HCT116 (cell line): ENCODE measurements at regions not wholly inside any gene's neighbourhood (a gene's known extent, or its start where the extent isn't known, plus 50 kb on each side); places are given as distances from the start of the nearest gene placed in this dataset.

Experiments used
- EZH2phosphoT487 ChIP-seq: fragments of 200-600 bp; IDR thresholded peaks from 2 replicates; pipeline ENCODE4 v1.6.1; 2018; ENCODE audit warnings: antibody characterized with exemption, borderline replicate concordance
- RAD21 ChIP-seq: IDR thresholded peaks from 2 replicates; pipeline ENCODE4 v1.6.1; 2012; ENCODE audit warnings: low read depth, mild to moderate bottlenecking
- TF ChIP-seq, protein P1 (sequence below): IDR thresholded peaks from 2 replicates; pipeline ENCODE4 v1.6.1; 2012

DNA sequence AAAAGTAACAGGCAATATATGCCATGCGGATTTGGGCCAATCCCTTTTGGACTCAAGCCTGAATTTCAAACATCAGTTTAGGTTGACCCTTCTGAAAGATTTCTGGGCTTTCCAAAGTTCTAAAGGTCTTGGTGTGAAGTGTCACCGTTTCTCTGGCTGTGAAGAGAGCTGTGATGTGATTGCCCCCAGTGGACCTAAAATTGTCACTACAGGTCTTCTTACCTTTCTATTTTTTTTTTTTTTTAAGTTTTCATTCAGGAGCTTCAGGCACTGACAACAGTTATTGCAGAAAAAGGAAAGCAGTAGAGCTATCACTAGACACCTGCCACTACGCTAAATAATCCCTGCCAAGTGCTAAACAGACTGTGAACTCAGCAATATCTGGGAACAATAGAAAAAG lies 75.7 kb upstream of the OPRM1 start:
- TF ChIP-seq EZH2phosphoT487 (no peak), RAD21 (peak; percentile 19; the same call in 1 of the 2 replicates)
- TF ChIP-seq, protein P1, sequence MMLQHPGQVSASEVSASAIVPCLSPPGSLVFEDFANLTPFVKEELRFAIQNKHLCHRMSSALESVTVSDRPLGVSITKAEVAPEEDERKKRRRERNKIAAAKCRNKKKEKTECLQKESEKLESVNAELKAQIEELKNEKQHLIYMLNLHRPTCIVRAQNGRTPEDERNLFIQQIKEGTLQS: no peak
